WTC11 (cell line): ENCODE measurements at regions not wholly inside any gene's neighbourhood (a gene's known extent, or its start where the extent isn't known, plus 50 kb on each side); places are given as distances from the start of the nearest gene placed in this dataset.

ENCODE experiments used
- ATF1 ChIP-seq: sonication (generic); formaldehyde crosslinking; IDR thresholded peaks from 2 replicates; pipeline ENCODE4 v1.8.1; 2023; ENCODE audit warnings: mild to moderate bottlenecking, moderate library complexity, missing genetic modification reagents
- CREB1 ChIP-seq: sonication (generic); formaldehyde crosslinking; IDR thresholded peaks from 2 replicates; pipeline ENCODE4 v1.8.0; 2023; ENCODE audit warnings: mild to moderate bottlenecking, missing genetic modification reagents
- SP1 ChIP-seq: sonication (generic); formaldehyde crosslinking; conservative IDR thresholded peaks from 2 replicates; pipeline ENCODE4 v1.8.1; 2022; ENCODE audit warnings: missing genetic modification reagents
- TCF7 ChIP-seq: sonication (generic); formaldehyde crosslinking; IDR thresholded peaks from 2 replicates; pipeline ENCODE4 v1.8.0; 2022; ENCODE audit warnings: mild to moderate bottlenecking, low read depth, missing genetic modification reagents, moderate library complexity
- TF ChIP-seq, protein P1 (sequence below): sonication (generic); formaldehyde crosslinking; IDR thresholded peaks from 2 replicates; pipeline ENCODE4 v1.8.0; 2023; ENCODE audit warnings: missing genetic modification reagents
- TF ChIP-seq, protein P2 (sequence below): fragments of 200-600 bp; IDR thresholded peaks from 2 replicates; pipeline ENCODE4 v1.8.0; 2022; ENCODE audit warnings: antibody characterized with exemption
- TF ChIP-seq, protein P3 (sequence below): sonication (generic); formaldehyde crosslinking; IDR thresholded peaks from 2 replicates; pipeline ENCODE4 v1.8.0; 2023; ENCODE audit warnings: missing genetic modification reagents, mild to moderate bottlenecking, borderline replicate concordance

DNA sequence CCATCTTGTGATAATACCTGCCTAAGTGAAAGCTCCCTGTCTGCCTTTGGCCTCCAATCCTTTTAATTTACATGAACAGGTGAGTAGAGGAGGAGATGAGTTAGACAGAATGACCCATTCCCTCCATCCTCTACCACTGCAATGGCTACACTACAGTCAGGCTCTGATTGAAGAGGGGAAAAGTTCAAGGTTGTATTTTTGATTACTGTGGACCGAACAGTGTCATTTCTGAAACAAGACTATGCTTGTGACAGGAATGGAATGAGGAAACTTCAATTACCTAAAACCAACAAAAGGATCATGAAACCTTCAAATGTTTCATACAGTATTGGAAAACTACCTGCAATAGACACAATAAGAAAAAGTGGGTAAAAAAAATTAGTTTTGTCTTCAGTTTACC, 85.5 kb upstream of the GBE1 start:
- TF ChIP-seq TCF7: no peak
- TF ChIP-seq, protein P1, sequence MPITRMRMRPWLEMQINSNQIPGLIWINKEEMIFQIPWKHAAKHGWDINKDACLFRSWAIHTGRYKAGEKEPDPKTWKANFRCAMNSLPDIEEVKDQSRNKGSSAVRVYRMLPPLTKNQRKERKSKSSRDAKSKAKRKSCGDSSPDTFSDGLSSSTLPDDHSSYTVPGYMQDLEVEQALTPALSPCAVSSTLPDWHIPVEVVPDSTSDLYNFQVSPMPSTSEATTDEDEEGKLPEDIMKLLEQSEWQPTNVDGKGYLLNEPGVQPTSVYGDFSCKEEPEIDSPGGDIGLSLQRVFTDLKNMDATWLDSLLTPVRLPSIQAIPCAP (CRISPR knock-in tag): no peak
- TF ChIP-seq CREB1 (CRISPR knock-in tag): no peak
- TF ChIP-seq, protein P2, sequence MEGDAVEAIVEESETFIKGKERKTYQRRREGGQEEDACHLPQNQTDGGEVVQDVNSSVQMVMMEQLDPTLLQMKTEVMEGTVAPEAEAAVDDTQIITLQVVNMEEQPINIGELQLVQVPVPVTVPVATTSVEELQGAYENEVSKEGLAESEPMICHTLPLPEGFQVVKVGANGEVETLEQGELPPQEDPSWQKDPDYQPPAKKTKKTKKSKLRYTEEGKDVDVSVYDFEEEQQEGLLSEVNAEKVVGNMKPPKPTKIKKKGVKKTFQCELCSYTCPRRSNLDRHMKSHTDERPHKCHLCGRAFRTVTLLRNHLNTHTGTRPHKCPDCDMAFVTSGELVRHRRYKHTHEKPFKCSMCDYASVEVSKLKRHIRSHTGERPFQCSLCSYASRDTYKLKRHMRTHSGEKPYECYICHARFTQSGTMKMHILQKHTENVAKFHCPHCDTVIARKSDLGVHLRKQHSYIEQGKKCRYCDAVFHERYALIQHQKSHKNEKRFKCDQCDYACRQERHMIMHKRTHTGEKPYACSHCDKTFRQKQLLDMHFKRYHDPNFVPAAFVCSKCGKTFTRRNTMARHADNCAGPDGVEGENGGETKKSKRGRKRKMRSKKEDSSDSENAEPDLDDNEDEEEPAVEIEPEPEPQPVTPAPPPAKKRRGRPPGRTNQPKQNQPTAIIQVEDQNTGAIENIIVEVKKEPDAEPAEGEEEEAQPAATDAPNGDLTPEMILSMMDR: no peak
- no peak for TF ChIP-seq SP1 (CRISPR knock-in tag)
- no peak for TF ChIP-seq ATF1 (CRISPR knock-in tag)
- TF ChIP-seq, protein P3, sequence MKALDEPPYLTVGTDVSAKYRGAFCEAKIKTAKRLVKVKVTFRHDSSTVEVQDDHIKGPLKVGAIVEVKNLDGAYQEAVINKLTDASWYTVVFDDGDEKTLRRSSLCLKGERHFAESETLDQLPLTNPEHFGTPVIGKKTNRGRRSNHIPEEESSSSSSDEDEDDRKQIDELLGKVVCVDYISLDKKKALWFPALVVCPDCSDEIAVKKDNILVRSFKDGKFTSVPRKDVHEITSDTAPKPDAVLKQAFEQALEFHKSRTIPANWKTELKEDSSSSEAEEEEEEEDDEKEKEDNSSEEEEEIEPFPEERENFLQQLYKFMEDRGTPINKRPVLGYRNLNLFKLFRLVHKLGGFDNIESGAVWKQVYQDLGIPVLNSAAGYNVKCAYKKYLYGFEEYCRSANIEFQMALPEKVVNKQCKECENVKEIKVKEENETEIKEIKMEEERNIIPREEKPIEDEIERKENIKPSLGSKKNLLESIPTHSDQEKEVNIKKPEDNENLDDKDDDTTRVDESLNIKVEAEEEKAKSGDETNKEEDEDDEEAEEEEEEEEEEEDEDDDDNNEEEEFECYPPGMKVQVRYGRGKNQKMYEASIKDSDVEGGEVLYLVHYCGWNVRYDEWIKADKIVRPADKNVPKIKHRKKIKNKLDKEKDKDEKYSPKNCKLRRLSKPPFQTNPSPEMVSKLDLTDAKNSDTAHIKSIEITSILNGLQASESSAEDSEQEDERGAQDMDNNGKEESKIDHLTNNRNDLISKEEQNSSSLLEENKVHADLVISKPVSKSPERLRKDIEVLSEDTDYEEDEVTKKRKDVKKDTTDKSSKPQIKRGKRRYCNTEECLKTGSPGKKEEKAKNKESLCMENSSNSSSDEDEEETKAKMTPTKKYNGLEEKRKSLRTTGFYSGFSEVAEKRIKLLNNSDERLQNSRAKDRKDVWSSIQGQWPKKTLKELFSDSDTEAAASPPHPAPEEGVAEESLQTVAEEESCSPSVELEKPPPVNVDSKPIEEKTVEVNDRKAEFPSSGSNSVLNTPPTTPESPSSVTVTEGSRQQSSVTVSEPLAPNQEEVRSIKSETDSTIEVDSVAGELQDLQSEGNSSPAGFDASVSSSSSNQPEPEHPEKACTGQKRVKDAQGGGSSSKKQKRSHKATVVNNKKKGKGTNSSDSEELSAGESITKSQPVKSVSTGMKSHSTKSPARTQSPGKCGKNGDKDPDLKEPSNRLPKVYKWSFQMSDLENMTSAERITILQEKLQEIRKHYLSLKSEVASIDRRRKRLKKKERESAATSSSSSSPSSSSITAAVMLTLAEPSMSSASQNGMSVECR: no peak
